Renal cortical epithelial cell (primary cell): ENCODE measurements at regions not wholly inside any gene's neighbourhood (a gene's known extent, or its start where the extent isn't known, plus 50 kb on each side); places are given as distances from the start of the nearest gene placed in this dataset.

Experiments used
- DNase-seq: peaks from one replicate; pipeline ENCODE4 v3.0.0-alpha.2; 2011; ENCODE audit warnings: low read depth

- no peak for DNase-seq
These were observed 106.7 kb upstream of the ETS2 start for GRCh38 chr21:38699048-38699447.

DNA sequence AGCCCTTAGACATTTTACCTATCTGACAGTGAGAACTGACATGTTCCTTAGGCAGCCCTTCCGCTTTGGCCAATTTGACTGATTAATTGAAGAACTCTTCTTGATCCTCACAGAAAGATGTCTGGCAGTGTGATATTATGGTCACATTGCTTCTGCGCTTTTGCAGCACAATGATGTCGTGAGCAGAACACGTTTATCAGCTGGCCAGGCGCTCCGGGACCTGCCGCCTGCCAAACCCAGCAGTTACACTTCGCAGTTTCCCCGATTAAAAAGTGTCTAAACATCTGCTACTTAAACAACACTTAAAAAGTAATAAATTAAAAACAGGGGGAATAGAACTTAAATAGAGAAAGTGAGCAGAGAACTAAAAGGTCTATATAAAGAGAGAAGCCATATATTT, 103.5 kb upstream of the ETS2 start:
- DNase-seq: no peak

DNA sequence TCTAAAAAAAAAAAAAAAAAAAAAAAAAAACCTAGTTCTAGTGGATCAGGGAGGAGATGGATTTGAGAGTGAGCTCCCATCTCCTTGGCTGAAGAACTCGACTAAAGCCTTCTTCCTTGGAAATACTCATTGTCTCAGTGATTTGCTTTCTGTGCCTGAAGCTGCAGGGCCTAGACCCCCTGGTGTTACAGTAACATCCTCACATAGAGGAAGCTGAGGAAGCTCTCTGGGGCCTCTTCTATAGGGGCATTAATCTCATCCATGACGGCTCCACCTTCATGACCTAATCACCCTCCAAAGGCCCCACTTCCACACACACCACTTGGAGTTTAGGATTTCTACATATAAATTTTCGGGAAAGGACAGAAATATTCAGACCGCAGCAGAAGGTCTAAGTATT, 95.9 kb upstream of the ETS2 start:
- DNase-seq: no peak

DNA sequence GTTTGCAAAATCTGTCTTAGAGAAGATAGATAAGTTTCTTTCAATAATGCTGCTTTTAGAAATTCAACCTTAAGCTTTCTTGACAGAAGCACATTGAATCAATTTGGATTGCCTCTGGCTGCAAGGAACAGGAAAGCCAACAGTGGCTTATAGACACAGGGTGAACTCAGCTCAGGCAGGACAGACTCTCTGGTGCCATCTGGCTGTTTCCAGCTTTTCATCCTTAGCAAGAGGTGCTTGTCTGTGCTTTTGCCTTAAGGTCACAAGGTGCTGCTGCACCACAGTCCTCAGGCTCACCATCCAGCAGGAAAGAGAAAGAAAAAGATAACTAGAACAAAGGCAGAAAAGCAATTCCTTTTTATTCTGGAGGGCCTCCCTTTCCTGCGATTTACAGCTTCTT, 93.7 kb upstream of the ETS2 start:
- peak; percentile 60 for DNase-seq

DNA sequence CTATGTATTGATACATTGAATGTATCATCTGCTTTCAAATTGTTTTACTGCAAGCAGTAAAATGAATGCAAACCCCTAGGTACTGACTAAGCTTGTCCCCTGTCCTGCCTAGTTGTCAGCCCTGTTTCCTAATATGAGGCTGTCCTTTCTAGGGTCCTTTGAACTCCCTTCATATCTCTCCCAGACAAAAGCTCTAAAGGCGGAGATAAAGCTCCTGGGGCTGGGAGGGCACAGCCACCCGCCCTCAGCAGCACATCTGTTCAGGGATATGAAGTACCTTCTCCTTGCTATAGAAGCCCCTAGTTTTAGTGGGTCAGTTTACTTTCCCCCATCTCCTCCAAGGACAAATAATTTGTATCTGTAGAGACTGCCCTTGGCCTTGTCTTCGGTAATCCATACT, 93.1 kb upstream of the ETS2 start:
- DNase-seq: no peak

- no peak for DNase-seq
These were observed 91.5 kb upstream of the ETS2 start for GRCh38 chr21:38714039-38714817.

DNA sequence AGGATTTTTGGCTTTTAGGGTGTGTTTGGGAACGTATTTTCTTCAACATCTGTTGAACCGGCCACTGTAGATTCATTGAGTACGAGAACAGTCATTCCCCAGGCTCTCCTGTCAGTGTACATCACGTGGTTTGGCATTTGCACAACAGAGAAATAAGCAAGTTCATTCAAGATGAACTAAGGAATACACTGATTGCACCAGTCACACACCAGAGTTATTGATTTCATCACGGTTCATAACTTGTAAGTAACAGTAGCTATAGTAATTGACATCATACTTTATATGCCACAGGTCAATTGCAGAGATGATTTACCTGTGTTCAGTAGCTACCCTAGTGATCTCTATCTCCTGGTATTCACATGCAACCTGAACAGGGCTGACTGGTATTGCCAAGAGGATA, 90.7 kb upstream of the ETS2 start:
- DNase-seq: no peak

DNA sequence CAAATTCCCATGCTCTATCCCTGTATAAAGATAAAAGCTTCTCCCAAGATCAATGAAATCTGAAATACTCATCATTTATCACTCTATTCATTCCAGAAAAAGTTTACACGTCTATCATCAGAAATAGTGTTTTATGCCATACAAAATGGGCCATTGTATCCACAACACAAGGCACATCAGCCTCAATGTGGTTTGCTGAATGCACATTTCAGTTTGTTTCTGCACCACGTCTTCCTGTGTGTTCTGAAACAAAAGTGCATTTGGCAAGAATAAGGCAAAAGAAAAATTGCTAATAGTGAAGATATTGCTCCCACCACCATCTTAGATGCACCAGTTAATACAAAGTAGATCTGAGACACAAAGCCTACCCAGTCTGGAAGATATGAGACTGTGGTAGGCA, 89.6 kb upstream of the ETS2 start:
- no peak for DNase-seq

DNA sequence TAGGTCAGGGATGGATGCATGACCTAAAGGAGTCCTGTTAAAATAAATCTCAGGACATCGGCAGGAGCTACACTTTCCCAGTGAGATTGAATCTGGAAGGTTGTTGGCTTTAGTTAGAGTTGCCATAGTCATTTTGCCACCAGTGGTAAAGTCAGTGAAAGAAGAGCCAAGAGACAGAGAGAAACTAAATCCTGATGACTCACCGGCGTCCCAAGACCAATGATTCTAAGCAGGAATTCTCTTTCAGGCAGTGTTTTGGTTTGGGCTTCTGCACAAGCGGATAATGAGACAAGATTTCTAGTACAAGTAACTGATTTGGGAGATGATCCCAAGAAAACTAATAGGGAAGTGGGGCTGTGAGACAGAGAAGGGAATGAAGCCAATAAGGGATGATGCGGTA, 88.8 kb upstream of the ETS2 start:
- no peak for DNase-seq

DNA sequence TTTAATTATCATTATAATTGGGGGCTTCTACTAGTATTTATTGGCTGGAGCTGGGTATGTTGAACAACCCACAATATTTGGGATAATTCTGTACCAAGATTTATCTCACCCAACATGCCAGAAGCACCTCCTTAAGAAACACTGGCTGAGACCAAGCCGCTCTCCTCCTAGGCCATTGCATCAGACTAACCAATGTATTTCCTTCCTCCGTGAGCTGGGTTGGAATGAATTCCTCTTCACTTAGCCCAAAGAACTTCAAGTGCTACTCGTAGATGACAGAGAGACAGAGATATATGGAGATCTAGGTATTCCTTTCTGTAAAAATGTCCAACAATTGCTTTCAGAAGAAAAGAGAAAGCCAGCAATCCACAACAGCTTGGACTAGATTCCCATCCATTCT, 87.2 kb upstream of the ETS2 start:
- DNase-seq: no peak

DNA sequence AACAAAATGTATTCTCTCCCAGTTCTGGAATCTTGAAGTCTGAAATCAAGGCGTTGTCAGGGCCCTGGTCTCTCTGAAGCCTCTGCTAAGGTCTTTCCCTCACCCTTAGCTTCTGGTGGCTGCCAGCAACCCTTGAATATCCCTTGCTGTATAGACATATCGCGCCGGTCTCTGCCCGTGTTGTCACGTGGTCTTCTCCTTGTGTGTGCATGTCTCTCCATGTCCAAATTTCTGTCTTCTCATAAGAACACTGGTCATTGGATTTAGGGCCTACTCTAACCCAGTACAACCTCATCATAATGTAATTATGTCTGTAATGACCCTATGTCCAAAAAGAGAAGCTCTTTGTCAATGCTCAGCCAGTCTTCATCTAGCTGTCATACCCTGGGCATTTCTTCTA, 85.7 kb upstream of the ETS2 start:
- no peak for DNase-seq

DNA sequence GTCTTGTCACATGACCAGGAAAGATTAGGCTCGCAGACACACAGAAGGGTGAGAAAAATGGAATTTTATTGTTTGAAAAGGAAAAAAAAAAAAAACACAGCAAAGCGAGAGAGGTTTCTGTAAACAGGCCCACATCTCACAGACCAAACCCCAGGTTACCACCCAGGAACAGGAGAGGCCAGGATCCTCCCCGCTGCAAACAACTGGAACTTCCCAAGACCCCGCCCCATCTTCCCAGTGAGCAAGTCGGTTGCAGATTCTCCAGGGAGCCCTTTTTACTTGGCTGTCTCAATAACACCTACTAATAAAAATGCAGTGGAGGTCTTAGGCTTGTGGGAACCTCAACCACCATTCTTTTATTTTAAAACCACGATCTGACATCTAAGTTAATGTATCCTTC, 84.7 kb upstream of the ETS2 start:
- no peak for DNase-seq

DNA sequence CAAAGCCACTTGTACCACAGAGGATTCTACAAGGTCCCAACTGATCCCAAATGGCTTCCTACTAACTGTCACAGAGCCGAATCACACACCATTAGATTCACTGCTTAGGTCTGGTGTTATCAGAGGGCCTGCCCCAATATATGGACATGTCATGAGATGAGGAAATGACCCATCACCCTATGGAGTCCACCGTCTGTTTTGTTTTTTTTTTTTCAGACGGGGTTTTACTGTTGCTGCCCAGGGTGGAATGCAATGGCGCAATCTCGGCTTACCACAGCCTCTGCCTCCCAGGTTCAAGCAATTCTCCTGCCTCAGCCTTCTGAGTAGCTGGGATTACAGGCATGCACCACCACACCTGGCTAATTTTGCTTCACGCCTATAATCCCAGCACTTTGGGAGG, 83.8 kb upstream of the ETS2 start:
- peak; percentile 18 for DNase-seq

DNA sequence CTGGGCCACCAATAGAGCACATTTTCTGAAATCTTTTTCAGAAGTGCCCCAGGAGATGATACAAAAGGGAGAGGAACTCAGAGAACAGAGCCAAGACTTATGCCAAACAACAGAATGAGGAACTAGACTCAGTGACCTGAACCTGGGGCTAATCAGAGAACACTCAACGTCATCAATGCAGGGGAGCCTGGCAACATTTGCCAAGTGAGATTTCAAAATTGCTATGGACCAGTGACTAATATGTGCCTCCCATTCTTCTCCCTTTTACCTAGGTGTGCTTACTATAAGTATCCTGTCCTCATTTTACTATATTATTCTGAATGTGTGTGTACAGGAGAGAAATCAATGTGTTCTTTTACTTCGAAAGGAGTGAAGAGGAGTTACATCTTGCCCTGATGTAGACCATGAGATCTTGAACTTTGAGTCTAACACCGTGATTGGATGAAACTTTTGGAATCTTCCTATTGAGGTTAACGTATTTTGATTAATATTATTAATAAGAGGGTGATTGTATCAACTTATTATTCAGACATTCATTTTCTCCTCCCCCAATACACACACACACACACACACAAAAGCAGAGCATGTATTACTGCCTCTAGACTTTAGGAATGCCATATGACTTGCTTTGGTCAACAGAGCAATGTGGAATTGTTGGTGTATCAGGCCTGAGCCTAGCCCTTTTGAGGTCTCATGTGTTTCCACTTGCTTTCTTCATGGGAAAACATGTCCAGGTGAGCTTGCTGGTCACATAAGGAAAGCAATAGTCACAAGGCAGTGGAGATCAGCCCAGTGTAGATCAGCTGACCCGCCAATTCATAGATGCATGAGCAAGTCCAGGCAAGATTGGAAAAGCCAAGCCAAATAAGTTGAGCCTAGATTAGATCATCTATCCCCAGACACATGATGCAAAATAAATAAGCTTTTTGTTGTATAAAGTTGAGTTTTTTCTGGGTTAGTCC, 80.3 kb upstream of the ETS2 start:
- no peak for DNase-seq

DNA sequence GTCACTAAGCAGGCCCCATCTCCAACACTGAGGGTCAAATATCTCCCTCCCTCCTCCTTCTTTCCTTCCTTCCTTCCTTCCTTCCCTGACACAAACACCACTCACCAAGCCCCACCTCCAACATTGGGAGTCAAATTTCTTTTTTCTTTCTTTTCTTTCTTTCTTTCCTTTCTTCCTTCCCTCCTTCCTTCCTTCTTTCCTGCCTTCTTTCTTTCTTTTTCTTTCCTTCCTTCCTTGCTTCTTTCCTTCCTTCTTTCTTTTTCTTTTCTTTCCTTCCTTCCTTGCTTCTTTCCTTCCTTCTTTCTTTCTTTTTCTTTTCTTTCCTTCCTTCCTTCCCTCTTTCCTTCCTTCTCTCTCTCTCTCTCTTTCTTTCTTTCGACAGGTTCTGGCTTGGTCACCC, 79.2 kb upstream of the ETS2 start:
- no peak for DNase-seq

DNA sequence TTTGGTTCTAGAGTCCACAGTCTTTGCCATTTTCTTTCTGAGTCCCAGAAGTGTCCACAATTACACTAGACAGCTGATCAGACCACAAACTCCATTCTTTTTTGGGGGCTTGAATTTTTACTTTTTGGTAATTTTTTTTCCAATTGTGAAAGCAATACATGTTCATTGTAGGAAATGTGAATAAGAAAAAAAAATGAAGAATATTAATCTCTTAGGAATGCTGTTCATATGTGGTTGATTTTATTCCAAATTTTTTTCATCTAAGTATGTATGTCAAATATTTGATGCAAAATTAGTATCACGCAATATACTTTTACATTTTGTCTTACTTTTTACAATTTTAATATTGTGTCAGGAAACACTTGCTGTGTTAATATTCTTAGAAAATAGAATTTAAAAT, 76.4 kb upstream of the ETS2 start:
- no peak for DNase-seq

DNA sequence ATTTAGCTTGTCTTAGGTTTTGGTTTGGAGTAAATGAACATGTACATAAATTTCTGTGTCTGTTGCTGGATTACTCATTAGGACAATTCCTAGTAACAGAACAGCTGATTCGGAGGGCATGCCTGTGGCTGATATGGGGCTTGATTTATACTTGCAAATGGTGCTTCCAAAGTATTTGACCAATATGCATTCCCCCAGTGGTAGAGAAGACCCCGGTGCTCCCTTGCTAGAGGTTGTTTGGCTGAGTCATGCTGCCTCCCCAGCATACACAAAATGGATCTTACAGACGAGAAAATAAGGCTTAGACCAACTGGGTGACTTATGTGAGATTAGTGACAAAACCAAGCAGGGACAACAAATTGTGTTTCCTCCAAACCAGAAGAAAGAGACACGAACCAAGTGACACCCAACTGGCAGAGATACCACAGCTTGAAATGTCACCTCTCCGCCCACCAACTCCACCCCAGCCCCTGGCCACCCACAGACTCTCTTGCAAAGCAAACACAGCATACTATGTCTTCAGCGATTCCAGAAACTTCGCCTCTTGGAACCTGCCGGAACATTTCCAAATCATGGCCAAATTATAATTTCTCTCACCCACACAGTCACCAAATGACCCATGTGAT, 75.9 kb upstream of the ETS2 start:
- no peak for DNase-seq

DNA sequence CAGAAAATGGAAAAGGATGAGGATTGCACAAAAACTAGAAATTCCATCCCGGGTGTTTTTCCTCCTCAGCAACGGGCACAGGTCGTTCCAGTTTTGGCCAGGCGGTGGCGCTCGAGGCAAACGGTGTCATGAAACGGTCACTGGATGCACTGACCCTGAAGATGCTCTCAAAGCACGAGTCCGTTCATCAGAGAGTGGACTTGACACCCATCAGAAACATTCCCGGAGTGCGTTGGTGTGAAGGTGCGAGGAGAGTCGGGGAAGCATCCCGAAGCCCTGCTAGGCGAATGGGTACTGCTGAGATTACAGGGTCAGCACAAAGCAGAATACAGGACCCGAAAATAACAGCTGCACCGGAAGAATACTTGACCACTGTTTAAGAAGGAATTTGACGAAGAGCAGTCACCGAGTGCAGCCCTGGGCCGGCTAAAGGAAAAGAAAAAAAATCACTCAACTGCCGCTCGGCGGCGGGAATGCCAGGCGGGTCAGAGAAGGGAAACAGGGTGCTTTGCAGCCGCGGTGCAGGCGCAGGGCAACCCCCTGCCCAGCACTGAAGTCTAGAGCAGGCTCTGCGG, 71.7 kb upstream of the ETS2 start:
- DNase-seq: peak; percentile 74

DNA sequence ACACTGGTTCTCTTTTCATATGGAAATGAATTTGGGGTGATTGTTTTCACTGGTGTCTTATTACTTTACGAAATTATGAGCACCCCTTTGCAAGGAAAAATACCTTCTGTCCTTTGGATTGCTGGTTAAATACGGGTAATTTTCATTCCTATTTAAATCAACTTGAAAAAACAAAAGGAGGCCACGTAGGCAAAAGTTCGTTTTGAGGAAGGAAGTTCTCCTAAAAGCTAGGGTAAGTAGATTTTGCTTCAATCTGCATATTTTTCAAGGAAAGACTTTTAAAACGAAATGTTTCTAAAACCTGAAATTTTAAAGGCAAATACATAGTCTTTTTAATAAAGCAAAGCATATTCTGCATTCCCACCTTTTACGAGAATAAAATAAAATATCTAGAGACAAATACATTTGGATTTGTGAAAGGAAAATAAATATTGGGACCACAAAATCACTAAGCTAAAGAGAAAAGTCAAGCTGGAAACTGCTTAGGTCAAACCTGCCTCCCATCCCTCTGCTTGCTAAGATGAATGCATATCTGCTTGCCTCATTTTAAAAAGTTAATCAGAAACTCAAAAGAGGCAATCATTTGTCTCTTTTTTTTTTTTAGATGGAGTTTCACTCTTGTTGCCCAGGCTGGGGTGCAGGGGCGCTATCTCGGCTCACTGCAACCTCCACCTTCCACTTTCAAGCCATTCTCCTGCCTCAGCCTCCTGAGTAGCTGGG, 70.9 kb upstream of the ETS2 start:
- DNase-seq: no peak

GRCh38 chr21:38735626-38736206, 70.0 kb upstream of the ETS2 start:
- DNase-seq: no peak

GRCh38 chr21:38740090-38740489, 65.6 kb upstream of the ETS2 start:
- DNase-seq: no peak
